ENCODE measurements at regions not wholly inside any gene's neighbourhood (a gene's known extent, or its start where the extent isn't known, plus 50 kb on each side); places are given as distances from the start of the nearest gene placed in this dataset.
"Not testable (repeated sequence)": the region's sequence is repeated elsewhere in the genome, so short reads cannot be mapped to it uniquely, and the experiment has no call there.

GRCh38 chr3:6667354-6667753 lies 193.6 kb upstream of the GRM7 start:
- no peak for DNase-seq (ENCODE audit: low read depth)
- no peak for TF ChIP-seq CTCF (IDR thresholded peaks at IDR 0.05; ENCODE audit: insufficient read depth, low read length)
- H3K4me3 ChIP-seq (ENCODE audit: low read depth, low read length) = no peak overlapping the region

GRCh38 chr3:6671363-6671762 lies 189.6 kb upstream of the GRM7 start:
- no peak for DNase-seq (ENCODE audit: low read depth)
- no peak overlapping the region for H3K4me3 ChIP-seq (ENCODE audit: low read depth, low read length)
- no peak for TF ChIP-seq CTCF (IDR thresholded peaks at IDR 0.05; ENCODE audit: insufficient read depth, low read length)

- no peak overlapping the region for H3K4me3 ChIP-seq (ENCODE audit: low read depth, low read length)
- no peak for DNase-seq (ENCODE audit: low read depth)
- no peak for TF ChIP-seq CTCF (IDR thresholded peaks at IDR 0.05; ENCODE audit: insufficient read depth, low read length)
Measured at GRCh38 chr3:6679510-6679909, 181.4 kb upstream of the GRM7 start.

GRCh38 chr3:6680119-6680806 lies 180.7 kb upstream of the GRM7 start:
- TF ChIP-seq CTCF (IDR thresholded peaks at IDR 0.05; ENCODE audit: insufficient read depth, low read length) = no peak
- no peak overlapping the region for H3K4me3 ChIP-seq (ENCODE audit: low read depth, low read length)
- DNase-seq (ENCODE audit: low read depth) = no peak

- H3K4me3 ChIP-seq (ENCODE audit: low read depth, low read length) = no peak overlapping the region
- DNase-seq (ENCODE audit: low read depth) = no peak
- no peak for TF ChIP-seq CTCF (IDR thresholded peaks at IDR 0.05; ENCODE audit: insufficient read depth, low read length)
Measured at GRCh38 chr3:6697285-6697684, 163.6 kb upstream of the GRM7 start.

GRCh38 chr3:6697722-6698121 lies 163.2 kb upstream of the GRM7 start:
- DNase-seq (ENCODE audit: low read depth) = no peak
- H3K4me3 ChIP-seq (ENCODE audit: low read depth, low read length) = no peak overlapping the region
- no peak for TF ChIP-seq CTCF (IDR thresholded peaks at IDR 0.05; ENCODE audit: insufficient read depth, low read length)

GRCh38 chr3:6704817-6705216 lies 156.1 kb upstream of the GRM7 start:
- DNase-seq (ENCODE audit: low read depth); H3K4me3 ChIP-seq (ENCODE audit: low read depth, low read length): not testable (repeated sequence)
